ENCODE measurements at regions not wholly inside any gene's neighbourhood (a gene's known extent, or its start where the extent isn't known, plus 50 kb on each side); places are given as distances from the start of the nearest gene placed in this dataset.

GRCh38 chrX:121120690-121121605, 73.5 kb downstream of the GLUD2 start:
- no peak for DNase-seq (ENCODE audit: low read depth)
- no peak for TF ChIP-seq CTCF (conservative IDR thresholded peaks at IDR 0.05; ENCODE audit: low read length)
- H3K4me3 ChIP-seq (ENCODE audit: low read length) = no peak overlapping the region

- H3K4me3 ChIP-seq (ENCODE audit: low read length) = no peak overlapping the region
- DNase-seq (ENCODE audit: low read depth) = no peak
- TF ChIP-seq CTCF (conservative IDR thresholded peaks at IDR 0.05; ENCODE audit: low read length) = no peak
Observed at GRCh38 chrX:121122332-121122731, 74.9 kb downstream of the GLUD2 start.

GRCh38 chrX:121128925-121129877, 81.8 kb downstream of the GLUD2 start:
- DNase-seq (ENCODE audit: low read depth) = no peak
- no peak overlapping the region for H3K4me3 ChIP-seq (ENCODE audit: low read length)
- no peak for TF ChIP-seq CTCF (conservative IDR thresholded peaks at IDR 0.05; ENCODE audit: low read length)

- TF ChIP-seq CTCF (conservative IDR thresholded peaks at IDR 0.05; ENCODE audit: low read length) = no peak
- H3K4me3 ChIP-seq (ENCODE audit: low read length) = no peak overlapping the region
Observed at GRCh38 chrX:121132675-121133074, 85.3 kb downstream of the GLUD2 start.

GRCh38 chrX:121135488-121136207, 88.2 kb downstream of the GLUD2 start:
- no peak overlapping the region for H3K4me3 ChIP-seq (ENCODE audit: low read length)
- TF ChIP-seq CTCF (conservative IDR thresholded peaks at IDR 0.05; ENCODE audit: low read length) = no peak
- no peak for DNase-seq (ENCODE audit: low read depth)

More at GRCh38 chrX:121132675-121133074, 85.3 kb downstream of the GLUD2 start:
- DNase-seq (ENCODE audit: low read depth) = no peak

GRCh38 chrX:121146059-121146628, 98.7 kb downstream of the GLUD2 start:
- no peak for DNase-seq (ENCODE audit: low read depth)
- no peak for TF ChIP-seq CTCF (conservative IDR thresholded peaks at IDR 0.05; ENCODE audit: low read length)
- H3K4me3 ChIP-seq (ENCODE audit: low read length) = no peak overlapping the region

Measured in AG10803 (cell line).